DND-41 (cell line): ENCODE measurements at regions not wholly inside any gene's neighbourhood (a gene's known extent, or its start where the extent isn't known, plus 50 kb on each side); places are given as distances from the start of the nearest gene placed in this dataset.

Source experiments
- ATAC-seq: fragments of 200-7000 bp; cut with Tn5 transposase; 3 replicates; pipeline ENCODE4 v1.9.1; 2021; ENCODE audit warnings: low read depth; ENCODE audit not compliant: insufficient read depth
- DNase-seq: peaks from one replicate; pipeline ENCODE4 v3.0.0-alpha.2; 2020
- H2AFZ ChIP-seq: 2 replicates; pipeline ENCODE4 v1.6.0; 2012; ENCODE audit warnings: low read depth, low read length
- H3K27ac ChIP-seq: 2 replicates; pipeline ENCODE4 v1.5.1; 2012; ENCODE audit warnings: low read length, inconsistent platforms
- H3K27me3 ChIP-seq: fragments of 200-600 bp; sonication (generic); 2 replicates; pipeline ENCODE4 v1.6.0; 2012; ENCODE audit warnings: low read length, mild to moderate bottlenecking, inconsistent platforms; ENCODE audit not compliant: insufficient read depth, poor library complexity
- H3K36me3 ChIP-seq: 2 replicates; pipeline ENCODE4 v1.5.1; 2012; ENCODE audit warnings: low read length, inconsistent platforms; ENCODE audit not compliant: insufficient read depth
- H3K4me1 ChIP-seq: 2 replicates; pipeline ENCODE4 v1.5.1; 2012; ENCODE audit warnings: mild to moderate bottlenecking, low read length; ENCODE audit not compliant: insufficient read depth
- H3K4me2 ChIP-seq: 2 replicates; pipeline ENCODE4 v1.6.0; 2012; ENCODE audit warnings: mild to moderate bottlenecking, moderate library complexity, low read length, inconsistent platforms; ENCODE audit not compliant: insufficient read depth
- H3K4me3 ChIP-seq, 2 experiments: fragments of 200-600 bp in 1 of 2; shearing (Covaris generic) in 1 of 2; 2 replicates each; pipeline ENCODE4 v1.5.1; 2012 to 2016; ENCODE audit warnings: inconsistent platforms in 2 of 2, low read length in 2 of 2, mild to moderate bottlenecking in 2 of 2, low read depth in 1 of 2, moderate library complexity in 1 of 2
- H3K79me2 ChIP-seq: 2 replicates; pipeline ENCODE4 v1.6.0; 2012; ENCODE audit warnings: low read length, inconsistent platforms; ENCODE audit not compliant: insufficient read depth
- H3K9ac ChIP-seq: 2 replicates; pipeline ENCODE4 v1.6.0; 2012; ENCODE audit warnings: low read depth, mild to moderate bottlenecking, inconsistent platforms, low read length, moderate library complexity
- H3K9me3 ChIP-seq: 2 replicates; pipeline ENCODE4 v1.5.1; 2012; ENCODE audit warnings: low read length, moderate library complexity, mild to moderate bottlenecking, inconsistent platforms; ENCODE audit not compliant: insufficient read depth, severe bottlenecking
- H4K20me1 ChIP-seq: 2 replicates; pipeline ENCODE4 v1.6.0; 2012; ENCODE audit warnings: low read length; ENCODE audit not compliant: insufficient read depth
- EZH2 ChIP-seq: IDR thresholded peaks from 3 replicates; pipeline ENCODE4 v1.6.1; 2012; ENCODE audit warnings: borderline replicate concordance, low read depth, mild to moderate bottlenecking, moderate library complexity, low read length, inconsistent platforms; ENCODE audit not compliant: severe bottlenecking
- TF ChIP-seq, protein P1 (sequence below): IDR thresholded peaks from 2 replicates; pipeline ENCODE4 v1.5.1; 2012; ENCODE audit warnings: borderline replicate concordance, low read length, moderate library complexity, mild to moderate bottlenecking; ENCODE audit not compliant: poor library complexity, severe bottlenecking; ENCODE audit errors: extremely low read depth

DNA sequence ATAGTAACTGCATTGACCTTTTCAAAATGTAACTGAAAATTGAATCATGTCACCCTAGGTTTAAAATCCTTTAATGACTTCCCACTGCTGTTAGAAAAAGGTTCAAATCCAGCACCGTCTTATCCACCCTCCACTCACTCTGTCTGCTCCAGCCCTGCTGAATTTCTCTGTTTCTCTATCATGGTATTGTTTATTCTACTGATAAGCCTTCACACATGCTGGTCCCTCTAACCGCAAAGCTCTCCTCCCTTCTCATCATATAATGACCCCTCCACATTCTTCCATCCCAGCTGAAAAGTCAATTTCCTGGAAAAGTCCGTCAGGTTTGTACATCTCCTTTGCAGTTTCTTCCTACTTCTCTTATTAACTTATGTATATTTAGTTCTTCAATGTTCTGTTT, 389.2 kb upstream of the F9 start:
- no peak overlapping the region for H3K4me2 ChIP-seq
- no peaks in the 10 kb centered on the region for H3K27me3 ChIP-seq
- no peaks in the 10 kb centered on the region for H3K36me3 ChIP-seq
- no peak overlapping the region for H3K9ac ChIP-seq
- H3K4me1 ChIP-seq = no peaks in the 10 kb centered on the region
- H3K4me3 ChIP-seq = no peak overlapping the region
- H3K79me2 ChIP-seq = no peaks in the 10 kb centered on the region
- no peaks in the 10 kb centered on the region for H3K9me3 ChIP-seq
- DNase-seq (no peak), ATAC-seq (no peak)
- no peak for TF ChIP-seq EZH2
- TF ChIP-seq, protein P1, sequence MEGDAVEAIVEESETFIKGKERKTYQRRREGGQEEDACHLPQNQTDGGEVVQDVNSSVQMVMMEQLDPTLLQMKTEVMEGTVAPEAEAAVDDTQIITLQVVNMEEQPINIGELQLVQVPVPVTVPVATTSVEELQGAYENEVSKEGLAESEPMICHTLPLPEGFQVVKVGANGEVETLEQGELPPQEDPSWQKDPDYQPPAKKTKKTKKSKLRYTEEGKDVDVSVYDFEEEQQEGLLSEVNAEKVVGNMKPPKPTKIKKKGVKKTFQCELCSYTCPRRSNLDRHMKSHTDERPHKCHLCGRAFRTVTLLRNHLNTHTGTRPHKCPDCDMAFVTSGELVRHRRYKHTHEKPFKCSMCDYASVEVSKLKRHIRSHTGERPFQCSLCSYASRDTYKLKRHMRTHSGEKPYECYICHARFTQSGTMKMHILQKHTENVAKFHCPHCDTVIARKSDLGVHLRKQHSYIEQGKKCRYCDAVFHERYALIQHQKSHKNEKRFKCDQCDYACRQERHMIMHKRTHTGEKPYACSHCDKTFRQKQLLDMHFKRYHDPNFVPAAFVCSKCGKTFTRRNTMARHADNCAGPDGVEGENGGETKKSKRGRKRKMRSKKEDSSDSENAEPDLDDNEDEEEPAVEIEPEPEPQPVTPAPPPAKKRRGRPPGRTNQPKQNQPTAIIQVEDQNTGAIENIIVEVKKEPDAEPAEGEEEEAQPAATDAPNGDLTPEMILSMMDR = no peak
- no peaks in the 10 kb centered on the region for H4K20me1 ChIP-seq
- H3K27ac ChIP-seq = no peak overlapping the region
- H2AFZ ChIP-seq = no peak overlapping the region

DNA sequence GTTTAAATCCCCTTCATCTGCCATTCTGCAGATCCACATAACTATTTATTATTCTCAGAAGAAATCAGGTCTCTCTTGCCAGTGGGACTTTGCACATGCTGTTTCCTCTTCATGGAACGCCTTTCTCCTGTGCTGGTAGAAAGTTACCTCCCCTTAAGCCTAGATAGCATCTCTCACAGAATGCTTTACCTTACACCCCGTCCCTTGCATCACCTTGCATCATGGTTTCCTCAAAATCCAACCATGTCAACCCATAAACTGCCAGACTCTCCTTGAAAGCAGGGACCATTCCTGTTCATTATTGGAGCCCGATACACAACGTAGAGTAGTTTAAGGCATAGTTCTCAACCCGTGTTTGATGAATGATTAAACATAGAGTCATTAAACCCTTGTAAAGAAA, 396.2 kb upstream of the F9 start:
- Histone ChIP-seq H3K9me3 (no peaks in the 10 kb centered on the region), H2AFZ (no peak overlapping the region), H3K36me3 (no peaks in the 10 kb centered on the region), H3K4me2 (no peak overlapping the region), H4K20me1 (no peaks in the 10 kb centered on the region), H3K79me2 (no peaks in the 10 kb centered on the region), H3K9ac (no peak overlapping the region), H3K4me1 (no peaks in the 10 kb centered on the region), H3K27ac (no peak overlapping the region), H3K27me3 (no peaks in the 10 kb centered on the region), H3K4me3 (no peak overlapping the region)
- DNase-seq (no peak), ATAC-seq (no peak)
- TF ChIP-seq, protein P1 = no peak

DNA sequence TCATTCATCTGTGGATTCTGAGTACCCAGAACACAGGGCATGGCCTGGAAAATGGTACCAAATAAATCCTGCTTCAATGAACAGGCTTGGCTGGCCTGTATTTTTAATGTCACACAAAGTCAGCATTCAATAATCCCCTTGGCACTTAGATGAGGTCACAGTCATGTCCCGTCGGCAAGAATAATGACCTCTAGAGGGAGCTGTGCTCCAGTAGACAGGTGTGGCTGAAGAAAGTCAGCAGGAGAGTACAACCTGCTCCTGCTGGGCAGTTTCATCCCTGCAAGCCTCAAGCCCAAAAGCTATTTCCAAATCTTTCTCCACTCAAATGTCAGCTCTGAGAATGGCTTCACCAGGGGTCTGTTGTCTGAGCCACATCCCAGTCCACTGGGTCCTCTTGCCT, 404.0 kb upstream of the F9 start:
- Histone ChIP-seq H3K9me3 (no peaks in the 10 kb centered on the region), H3K79me2 (no peaks in the 10 kb centered on the region), H4K20me1 (no peaks in the 10 kb centered on the region), H3K4me3 (no peak overlapping the region), H3K4me1 (no peaks in the 10 kb centered on the region), H3K36me3 (no peaks in the 10 kb centered on the region), H3K9ac (no peak overlapping the region), H3K27ac (no peak overlapping the region), H3K4me2 (no peak overlapping the region), H2AFZ (no peak overlapping the region), H3K27me3 (no peaks in the 10 kb centered on the region)
- TF ChIP-seq EZH2 = no peak
- TF ChIP-seq, protein P1 = peak; percentile 21
- DNase-seq (no peak), ATAC-seq (no peak)

DNA sequence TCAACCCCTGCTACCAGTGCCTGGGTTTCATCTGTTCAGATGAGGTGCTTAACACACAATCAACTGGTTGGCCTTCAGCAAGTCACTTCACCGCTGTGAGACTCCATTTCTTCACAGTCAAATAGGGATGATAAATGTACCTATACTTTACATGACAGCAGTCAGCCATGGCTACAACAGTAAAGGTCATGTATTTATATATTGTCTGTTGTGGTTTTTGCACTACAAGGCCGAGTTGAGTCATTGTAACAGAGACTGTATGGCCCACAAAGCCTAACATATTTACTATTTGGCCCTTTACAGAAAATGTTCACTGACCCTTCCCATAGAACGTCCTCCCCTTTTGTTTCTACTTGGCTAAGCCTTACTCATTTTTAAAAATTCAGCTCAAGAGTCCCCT, 404.6 kb upstream of the F9 start:
- H3K9ac ChIP-seq = no peak overlapping the region
- no peaks in the 10 kb centered on the region for H3K9me3 ChIP-seq
- H3K4me1 ChIP-seq = no peaks in the 10 kb centered on the region
- H3K27ac ChIP-seq = no peak overlapping the region
- no peaks in the 10 kb centered on the region for H4K20me1 ChIP-seq
- H3K36me3 ChIP-seq = no peaks in the 10 kb centered on the region
- no peak overlapping the region for H3K4me3 ChIP-seq
- no peak overlapping the region for H3K4me2 ChIP-seq
- H3K27me3 ChIP-seq = no peaks in the 10 kb centered on the region
- ATAC-seq (no peak), DNase-seq (no peak)
- no peak for TF ChIP-seq EZH2
- TF ChIP-seq, protein P1 = no peak
- H3K79me2 ChIP-seq = no peaks in the 10 kb centered on the region
- no peak overlapping the region for H2AFZ ChIP-seq
